HG02852 (cell line): ENCODE measurements at regions not wholly inside any gene's neighbourhood (a gene's known extent, or its start where the extent isn't known, plus 50 kb on each side); places are given as distances from the start of the nearest gene placed in this dataset.

Experiments
- ATAC-seq: cut with Tn5 transposase; IDR thresholded peaks from one replicate; pipeline ENCODE4 v1.9.1; 2021; ENCODE audit warnings: mild to moderate bottlenecking, moderate library complexity; ENCODE audit not compliant: unreplicated experiment

DNA sequence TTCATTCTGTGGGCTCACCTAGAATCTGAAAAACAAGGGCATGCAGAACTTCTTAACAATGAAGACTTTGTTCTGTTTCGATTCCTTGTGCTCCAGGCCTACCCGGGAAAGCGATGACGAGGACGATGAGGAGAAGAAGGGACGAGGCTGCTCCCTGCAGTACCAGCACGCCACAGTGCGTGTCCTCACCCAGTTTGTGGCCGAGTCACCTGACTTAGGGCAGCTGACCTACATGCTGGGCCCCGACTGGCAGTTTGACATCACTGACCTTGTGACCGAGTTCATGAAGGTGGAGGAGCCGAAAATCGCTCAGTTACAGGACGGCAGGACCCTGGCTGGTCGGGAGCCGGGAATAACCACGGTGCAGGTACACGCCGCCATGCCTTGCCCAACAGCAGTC lies 585.4 kb downstream of the AACS start:
- ATAC-seq: no peak

DNA sequence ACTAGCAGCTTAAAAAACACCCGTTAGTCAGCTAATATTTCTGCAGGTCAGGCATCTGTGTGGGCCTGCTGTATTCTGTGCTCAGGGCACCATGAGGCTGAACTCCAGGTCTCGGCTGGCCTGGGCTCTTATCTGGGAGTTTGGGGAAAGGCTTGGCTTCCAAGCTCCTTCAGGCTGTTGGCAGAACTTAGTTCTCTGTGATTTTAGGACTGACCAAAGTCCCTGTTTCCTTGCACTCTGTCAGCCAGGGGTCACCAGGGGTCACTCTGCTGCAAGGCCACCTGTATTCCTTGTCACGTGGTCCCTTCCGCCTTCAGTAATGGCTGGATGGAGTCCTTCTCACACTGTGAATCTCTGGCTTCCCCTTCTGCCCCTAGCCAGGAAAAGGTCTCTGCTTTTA lies 586.4 kb downstream of the AACS start:
- no peak for ATAC-seq

DNA sequence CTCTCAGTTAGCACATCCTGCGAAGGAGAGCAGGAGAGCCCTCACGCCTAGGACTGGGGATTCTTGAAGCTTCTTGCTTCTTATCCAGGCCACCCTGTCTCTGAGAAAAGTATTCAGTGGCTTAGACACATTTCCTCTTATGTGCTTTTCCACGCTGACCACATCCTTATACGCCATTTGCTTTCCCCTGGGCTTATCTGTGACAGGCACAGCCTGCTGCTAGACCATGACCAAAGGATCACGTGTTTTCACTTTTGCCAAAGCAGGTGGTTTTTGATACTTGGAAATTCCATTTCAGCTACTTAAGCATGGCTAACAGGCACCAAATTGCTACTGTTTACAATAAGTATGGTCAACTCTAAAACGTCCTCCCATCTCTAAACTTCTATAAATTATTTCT lies 587.4 kb downstream of the AACS start:
- no peak for ATAC-seq

DNA sequence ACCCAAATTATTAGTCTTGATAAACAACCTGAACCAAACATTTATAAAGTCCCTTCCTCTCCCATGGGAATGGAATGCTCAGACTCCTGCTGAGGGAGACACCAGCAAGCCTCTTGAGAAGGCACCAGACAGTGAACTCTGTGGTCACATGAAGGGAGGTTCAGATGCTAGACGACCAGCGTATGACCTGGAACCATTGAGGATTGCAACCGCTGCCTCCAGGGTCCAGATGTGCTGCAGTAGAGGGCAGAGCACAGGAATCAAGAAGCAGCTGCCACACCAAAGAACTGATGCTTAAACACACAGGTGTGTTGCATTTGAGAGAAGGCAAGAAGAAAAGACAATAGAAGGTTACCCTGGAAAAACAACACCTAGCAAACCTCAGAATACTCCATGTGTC lies 592.4 kb downstream of the AACS start:
- ATAC-seq: no peak

DNA sequence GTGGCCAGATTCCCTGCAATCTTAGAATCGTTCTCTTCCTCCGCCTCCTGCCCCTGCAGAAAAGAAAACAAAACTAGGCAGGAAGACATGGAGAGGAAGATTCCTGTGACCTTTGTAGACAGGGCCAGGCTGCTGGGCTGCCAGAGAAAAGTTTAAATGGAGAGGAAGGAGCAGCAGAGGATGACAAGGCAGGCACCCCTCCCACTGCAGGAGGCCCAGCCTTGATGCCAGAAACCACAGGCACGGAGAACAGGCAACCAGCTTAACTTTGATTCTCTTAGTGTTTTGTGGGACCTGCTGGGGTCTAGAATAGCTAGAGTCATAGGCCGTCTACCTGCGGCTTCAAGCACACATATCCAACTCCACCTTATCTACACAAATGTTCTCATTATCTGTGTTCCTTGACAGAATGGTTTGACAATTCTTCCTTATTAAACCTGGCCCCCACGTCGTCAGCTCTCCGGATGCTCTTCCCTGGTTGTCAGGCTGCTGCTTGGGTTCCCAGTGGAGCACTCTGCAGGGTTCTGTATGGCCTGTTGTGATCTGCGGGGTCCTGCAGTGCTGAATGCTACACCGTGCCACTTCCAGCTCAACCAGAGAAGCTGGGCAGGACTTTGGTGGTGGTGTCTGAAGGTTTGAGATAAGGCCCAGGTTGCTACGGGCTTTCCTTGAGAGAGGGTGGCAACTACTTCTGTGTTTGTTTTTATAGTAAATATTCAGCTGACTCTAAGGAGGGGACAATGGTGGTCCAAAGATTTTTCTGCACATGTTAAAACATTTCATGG lies 609.5 kb downstream of the AACS start:
- ATAC-seq: no peak

DNA sequence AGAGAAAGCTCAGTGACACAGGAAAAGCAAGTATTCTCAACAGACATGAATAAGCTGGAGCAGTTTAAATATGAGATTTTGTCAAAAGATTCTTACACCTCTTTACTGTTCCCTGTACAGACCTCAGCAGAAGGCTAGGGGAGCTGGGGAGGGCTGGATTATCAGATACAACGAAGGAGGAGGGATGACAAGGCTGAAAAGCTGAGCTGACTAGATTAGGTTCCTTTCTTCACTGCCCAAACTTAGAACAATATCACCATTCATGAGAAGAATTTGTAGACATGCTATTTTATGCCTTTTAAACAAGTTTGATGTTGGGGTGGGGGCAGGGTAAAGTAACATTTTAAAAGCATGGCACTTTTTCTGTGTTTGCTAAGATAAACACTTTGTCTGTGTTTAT lies 611.1 kb downstream of the AACS start:
- no peak for ATAC-seq

DNA sequence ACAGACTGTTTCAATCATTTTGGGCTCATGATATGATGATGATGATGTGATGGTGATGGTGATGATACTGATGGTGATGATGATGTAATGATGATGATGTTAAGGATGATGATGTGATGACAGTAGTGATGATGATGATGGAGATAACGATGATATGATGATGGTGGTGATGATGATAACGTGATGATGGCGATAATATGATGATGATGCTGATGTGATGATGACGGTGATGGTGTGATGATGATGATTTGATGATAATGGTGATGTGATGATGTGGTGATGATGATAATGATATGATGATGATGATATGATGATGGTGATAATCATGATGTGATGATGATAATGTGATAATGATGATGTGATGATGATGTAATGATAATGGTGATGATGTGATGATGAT lies 612.6 kb downstream of the AACS start:
- ATAC-seq: no peak

DNA sequence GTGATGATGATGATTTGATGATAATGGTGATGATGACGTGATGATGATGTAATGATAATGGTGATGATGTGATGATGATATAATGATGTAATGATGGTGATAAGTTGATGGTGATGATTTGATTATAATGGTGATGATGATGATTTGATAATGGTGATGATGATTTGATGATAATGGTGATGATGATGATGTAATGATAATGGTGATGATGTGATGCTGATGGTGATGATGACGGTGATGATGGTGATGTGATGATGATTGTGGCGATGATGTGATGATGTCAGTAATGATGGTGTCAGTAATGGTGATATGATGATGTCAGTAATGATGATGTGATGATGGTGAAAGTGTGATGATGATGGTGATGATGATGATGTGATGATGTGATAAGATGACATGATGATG lies 613.4 kb downstream of the AACS start:
- no peak for ATAC-seq

DNA sequence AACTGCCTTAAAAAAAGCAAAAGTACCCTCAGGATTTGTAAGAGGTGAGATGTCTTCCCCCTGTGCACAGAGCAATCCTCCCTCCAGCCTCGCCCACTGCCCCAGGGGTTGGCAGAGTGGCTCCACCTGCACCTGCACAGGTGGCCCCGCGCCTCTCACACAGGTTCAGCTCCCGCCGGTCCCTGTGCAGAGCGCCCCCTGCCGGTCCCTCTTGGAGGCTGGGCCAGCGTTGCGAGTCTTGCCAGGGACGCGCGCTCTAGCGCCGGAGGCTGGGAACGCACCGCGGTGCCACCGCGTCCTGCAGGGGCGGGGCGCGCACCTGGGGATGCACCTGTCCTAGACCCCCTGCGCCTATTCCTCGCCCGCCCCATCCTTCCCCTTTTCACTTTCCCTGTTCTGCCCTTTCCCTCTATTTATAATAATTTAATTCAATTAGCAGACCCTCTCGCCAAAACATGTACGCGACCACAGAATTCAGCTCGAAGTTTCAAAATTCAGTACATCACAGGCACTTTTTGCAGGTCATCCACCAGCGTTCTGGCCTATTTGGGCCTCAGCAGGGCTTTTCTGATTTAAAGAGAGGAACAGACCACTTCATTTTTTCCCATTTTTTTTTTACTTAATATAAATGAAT lies 618.6 kb downstream of the AACS start:
- peak; percentile 72 for ATAC-seq

DNA sequence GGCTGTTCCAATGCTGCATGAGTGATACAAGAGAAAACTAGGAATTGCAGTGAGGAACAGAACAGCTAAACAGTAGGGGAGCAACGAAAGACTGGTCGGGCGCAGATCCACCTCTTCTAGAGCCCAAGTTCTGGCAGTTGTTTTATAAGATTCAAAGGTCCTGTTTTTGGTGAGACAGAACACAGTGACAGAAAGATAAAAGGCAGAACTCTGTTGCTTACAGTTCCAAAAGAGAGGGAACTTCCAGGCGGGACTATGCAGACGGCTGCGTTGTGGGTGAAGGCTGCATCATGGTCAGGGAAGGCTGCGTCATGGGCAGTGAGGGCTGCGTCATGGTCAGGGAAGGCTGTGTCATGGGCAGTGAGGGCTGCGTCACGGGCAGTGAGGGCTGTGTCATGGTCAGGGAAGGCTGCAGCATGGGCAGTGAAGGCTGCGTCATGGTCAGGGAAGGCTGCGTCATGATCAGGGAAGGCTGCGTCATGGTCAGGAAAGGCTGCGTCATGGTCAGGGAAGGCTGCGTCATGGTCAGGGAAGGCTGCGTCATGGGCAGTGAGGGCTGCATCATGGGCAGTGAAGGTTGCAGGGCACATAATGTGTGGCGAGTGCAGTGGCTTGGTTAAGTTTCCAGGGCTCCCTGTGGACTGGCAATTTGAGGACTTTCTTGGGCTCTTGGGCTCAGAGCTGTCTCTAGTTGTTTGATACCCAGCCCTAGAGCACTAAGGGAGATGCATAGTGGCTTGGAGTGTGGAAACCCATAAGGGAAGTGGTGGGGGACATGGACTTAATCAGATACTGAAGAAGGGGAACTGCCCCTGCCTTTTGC lies 619.9 kb downstream of the AACS start:
- ATAC-seq: no peak

DNA sequence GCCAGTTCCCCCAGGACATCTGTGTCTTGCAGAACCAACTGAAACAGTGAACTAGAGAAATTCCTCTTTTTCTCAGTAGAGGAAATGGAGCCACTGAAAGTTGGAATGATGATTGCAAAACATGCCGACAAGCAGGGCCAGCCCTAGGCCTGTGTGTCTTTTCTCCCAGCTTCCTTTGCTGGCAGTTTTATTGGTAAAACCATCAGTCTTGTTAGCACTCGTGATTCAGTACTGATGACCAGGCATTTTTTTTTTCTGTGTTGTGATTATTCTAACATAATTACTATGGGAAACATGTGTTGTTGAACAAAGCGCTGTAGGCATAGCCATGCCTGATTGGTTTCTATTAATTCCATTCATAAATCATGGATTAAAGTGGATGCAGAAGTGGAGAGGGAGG lies 620.7 kb downstream of the AACS start:
- no peak for ATAC-seq

DNA sequence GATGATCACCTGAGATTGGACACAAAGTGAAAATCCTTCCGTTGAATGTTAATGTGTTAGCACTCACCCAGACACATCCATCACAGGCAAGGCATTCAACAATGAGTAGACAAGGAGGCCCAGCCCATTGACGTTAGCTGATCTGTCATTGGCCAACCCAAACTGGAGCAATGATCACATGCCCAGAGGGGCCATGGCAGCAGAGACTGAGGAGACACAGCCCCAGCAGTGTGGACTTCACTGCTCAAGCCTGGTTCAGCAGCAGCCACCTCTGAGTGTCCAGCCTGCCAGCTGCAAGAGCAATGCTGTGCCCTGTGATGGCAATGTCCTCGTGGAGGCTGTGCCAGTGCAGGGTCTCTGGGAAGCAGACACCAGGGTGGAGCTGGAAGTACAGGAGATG lies 622.2 kb downstream of the AACS start:
- ATAC-seq: no peak

DNA sequence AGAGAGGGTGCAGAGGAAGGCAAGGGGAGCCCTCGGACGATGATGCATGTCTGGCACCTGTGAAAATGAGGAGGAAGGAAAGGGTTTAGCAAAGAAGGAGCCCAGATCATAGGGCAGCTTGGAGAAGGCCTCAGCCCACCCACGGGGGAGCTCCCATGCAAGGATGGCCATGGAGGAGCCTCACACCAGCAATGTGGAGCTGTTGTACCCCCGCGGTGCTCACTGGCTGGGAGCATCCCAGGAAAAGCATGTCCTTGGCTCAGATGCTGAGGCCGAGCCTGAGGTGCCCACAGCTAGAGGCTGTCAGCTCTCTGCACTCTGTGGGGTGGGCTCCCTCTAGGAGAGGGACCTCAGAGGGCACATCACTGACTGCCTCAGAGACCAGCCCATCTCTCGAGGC lies 622.6 kb downstream of the AACS start:
- no peak for ATAC-seq

DNA sequence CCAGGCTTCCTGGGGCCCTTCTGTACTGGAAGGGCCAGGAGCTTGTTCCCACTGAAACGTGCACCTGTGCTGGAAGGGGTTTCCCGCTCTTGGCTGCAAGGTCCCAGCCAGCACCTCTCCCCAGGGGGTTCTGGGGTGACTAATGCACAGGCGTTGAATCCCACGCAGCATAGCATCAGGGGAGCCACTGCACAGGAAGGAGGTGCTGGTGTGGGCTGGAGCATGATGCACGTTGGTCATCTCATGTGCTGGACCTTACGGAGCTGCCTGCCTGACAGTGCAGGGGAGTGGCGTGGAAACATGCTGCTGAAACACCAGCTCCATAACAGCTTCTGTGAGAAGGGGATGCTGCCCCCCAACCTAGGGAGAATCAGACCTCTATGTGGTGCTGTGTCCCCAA lies 623.0 kb downstream of the AACS start:
- ATAC-seq: no peak

DNA sequence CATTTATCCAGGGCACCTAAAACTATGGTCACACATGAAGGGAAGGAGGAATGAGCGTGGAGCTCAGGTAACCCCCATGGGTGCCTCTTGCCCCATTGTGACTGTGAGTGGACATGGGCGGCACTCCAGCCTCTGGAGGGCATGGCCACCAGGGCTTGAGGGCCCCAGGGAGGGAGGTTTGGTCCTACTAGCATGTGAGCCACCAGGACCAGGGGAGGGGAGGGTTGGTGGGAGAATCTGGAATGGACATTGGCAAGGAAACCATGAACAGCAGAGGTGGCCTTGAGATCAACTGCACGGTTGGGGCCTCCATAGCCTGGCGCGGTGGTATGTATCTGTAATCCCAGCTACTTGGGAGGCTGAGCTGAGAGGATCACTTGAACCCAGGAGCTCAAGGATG lies 623.6 kb downstream of the AACS start:
- ATAC-seq: no peak

DNA sequence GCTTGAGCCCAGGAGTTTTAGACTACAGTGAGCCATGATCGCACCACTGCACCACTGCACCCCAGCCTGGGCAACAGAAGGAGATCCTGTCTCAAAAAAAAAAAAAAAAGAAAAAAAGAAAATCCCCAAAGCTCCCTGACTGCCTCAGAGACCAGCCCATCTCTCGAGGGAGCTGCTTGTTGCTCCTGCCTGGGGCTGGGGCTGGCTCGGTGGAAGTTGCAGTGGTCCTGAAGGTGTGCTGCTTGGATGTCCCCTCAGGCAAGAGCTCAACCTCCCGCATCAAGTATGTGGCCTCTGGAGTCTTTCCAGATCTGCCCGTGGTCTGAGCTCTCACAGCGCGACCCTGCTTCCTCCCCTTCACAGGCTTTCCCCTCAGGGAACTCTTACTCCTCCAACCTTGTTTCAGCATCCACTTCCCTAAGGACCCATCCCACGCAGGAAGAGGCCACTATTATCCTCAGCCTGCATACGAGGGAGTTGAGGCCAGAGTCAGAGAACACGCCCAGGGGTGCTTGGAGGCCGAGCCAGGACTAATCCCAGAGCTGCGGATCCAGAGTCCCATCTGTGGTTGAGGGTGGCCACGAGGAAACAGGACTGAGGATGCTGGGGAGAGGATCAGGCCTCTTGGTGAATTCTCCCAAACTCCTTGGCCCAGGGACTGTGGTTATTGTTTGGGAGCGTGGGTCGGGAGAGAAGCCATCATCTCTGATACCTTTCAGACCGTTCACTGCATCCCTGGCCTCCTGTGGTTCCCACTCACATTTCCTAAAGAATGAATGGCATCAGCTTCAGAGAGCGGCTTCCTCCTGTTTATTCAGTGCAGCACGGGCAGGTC lies 624.6 kb downstream of the AACS start:
- ATAC-seq: no peak

DNA sequence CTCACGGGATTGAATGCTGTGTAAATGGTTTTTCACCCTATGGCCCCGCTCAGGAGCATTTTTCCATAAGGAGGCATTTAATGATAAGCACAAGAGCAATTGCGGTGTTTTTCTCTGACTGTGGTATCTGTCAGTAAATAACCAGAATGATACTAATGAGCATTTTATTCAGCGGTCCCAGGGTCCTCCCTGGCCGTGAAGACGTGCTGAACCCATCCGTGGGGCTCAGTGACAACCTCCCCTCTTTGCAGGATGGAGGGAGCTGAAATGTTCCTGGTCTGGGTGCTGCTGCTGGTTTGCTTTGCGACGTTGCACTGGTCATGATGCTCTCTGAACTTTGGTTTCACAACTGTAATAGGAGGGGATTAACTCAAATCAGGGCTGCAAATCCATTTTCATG lies 625.6 kb downstream of the AACS start:
- ATAC-seq: no peak

DNA sequence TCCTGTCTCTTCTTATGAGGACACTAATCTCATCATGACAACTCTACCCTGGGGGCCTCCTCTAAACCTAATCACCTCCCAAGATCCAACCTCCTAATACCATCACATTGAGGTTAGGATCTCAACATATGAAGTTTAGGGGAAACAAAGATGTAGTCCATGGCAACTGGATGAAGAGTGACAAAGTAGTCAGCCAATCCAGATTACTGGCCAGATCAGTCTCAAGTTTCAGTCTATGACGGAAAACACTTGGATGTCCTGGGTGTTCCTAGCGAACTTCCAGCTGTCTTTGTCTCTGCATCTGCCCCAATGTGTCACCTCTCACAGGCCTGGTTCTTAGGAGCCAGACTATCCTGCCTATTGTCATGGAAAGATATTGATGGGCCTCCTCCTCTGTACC lies 630.8 kb downstream of the AACS start:
- no peak for ATAC-seq

DNA sequence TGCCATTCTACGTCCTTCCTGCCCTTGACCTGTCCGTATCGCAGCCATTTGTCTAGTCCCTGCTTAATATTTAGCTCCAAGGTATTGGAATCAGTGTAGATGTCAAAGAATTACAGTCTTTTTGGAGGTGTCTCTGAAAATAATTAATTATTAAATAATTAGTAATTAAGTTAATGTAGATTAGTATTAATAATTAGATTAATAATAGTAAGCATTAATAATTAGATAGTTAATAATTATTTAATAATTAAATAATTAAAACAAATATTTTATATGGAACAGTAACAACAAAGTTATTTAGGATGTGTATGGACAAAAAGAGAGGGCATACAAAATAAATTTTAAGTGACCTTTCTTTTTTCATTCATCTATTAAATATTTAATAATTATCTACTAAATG lies 639.6 kb downstream of the AACS start:
- ATAC-seq: no peak

DNA sequence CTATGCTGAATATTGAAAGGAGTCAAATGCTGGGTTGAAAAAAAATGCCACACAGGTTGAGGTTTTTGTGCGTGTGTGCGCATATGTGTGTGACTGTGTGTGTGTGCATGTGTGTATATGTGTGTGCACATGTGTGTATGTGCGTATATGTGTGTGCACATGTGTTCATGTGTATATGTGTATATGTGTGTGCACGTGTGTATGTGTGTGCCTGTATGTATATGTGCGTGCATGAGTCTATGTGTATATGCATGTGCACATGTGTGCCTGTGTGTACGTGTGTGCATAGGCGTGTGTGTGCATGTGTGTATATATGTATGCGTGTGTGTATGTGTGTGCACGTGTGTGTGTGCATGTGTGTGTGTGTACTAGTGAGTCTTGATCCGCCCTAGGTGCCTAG lies 655.7 kb downstream of the AACS start:
- no peak for ATAC-seq

DNA sequence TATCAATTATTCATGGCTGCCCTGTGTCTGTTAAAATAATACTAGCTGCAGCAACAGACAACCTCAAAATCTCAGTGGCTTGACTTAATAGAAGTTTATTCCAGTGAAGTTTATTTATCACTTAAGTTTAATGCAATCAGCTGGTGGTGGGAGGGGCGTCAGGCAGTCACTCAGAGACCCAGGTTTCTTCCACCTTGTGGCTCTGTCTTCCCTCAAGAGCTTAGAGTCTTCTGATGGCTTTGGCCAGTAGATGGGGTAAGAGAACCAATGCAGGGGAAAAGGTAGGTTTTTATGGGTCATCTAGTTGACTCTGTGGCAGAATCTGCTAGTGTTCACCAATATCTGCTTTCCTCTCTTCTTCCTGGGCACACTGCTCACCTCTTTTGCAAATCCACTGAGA lies 668.9 kb downstream of the AACS start:
- no peak for ATAC-seq
